GM10266 (cell line): ENCODE measurements at regions not wholly inside any gene's neighbourhood (a gene's known extent, or its start where the extent isn't known, plus 50 kb on each side); places are given as distances from the start of the nearest gene placed in this dataset.

Experiments
- DNase-seq: peaks from one replicate; pipeline ENCODE4 v3.0.0; 2012; ENCODE audit errors: extremely low spot score
- CTCF ChIP-seq: IDR thresholded peaks from 2 replicates; pipeline ENCODE4 v1.5.1; 2012; ENCODE audit warnings: mild to moderate bottlenecking, low read depth; ENCODE audit not compliant: control insufficient read depth, insufficient read depth; ENCODE audit errors: missing control alignments

- TF ChIP-seq CTCF = no peak
- no peak for DNase-seq
These were observed 419.7 kb downstream of the TRAM1L1 start for GRCh38 chr4:116665716-116666115.

DNA sequence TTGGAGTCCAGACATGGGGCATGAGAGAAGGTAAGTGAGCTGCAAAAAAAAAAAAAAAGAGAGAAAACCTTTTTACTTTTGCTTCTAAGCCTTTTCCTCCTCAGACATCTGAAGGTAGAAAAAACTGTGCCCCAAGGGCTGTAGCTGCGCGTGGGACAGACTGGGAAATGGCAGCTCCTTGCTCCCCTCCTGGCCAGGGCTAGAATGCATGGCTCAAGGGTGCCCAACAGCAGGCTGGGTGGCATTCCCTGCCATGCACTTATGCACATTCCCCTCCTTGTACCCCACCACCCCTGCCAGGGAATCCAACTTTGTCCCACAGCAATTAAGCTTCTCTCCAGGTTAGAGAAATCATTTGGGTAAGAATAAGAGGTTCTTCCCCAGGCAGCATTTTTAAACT, 421.2 kb downstream of the TRAM1L1 start:
- DNase-seq = no peak
- no peak for TF ChIP-seq CTCF

- no peak for DNase-seq
- no peak for TF ChIP-seq CTCF
These were observed 446.3 kb downstream of the TRAM1L1 start for GRCh38 chr4:116639070-116639577.

DNA sequence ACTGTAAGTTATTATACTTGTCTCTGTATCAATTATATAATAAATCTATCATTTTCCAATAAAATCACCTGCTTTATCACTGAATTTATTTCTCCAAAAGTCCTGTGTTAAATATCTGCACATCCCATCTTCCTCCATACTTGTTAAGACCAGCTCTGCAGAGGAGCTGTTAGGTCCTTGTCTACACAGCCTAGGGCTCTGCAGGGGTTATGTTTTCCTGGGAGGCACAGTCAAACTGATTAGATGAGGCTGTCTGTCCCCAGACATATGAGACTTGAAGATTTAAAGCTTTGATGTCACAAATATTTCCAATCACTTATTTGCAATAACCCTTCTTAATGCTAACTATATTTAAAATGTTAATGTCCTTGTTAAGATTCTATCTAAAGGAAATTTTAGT, 446.8 kb downstream of the TRAM1L1 start:
- TF ChIP-seq CTCF = no peak

GRCh38 chr4:116636917-116637316, 448.5 kb downstream of the TRAM1L1 start:
- DNase-seq = peak; percentile 3
- TF ChIP-seq CTCF = no peak

More for the DNA sequence above, 446.8 kb downstream of the TRAM1L1 start:
- no peak for DNase-seq

GRCh38 chr4:116632269-116632668, 453.1 kb downstream of the TRAM1L1 start:
- DNase-seq = no peak

DNA sequence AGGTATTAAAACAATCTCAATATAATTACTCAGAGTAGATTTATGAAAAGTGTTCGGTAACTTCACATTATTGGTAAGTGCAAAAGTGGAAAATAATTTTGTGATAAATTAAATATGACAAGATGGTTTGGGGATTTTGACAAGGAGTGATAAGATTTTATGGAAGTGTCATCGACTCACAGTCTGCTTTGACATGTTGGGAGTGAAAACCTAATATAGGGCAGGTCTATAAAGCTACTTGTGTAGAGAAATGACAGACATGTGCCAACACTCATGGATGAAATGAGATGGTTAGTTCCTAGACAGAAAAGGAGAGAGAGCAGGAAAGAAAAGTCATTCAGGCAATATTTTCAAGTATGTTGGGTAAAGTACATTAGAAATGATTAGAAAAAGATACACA, 456.8 kb downstream of the TRAM1L1 start:
- TF ChIP-seq CTCF = no peak
- DNase-seq = no peak

More at GRCh38 chr4:116632269-116632668, 453.1 kb downstream of the TRAM1L1 start:
- no peak for TF ChIP-seq CTCF
